DMS 273 (cell line): ENCODE measurements at regions not wholly inside any gene's neighbourhood (a gene's known extent, or its start where the extent isn't known, plus 50 kb on each side); places are given as distances from the start of the nearest gene placed in this dataset.

Experiments used
- DNase-seq: peaks from one replicate; lab custom pipeline; 2025; ENCODE audit not compliant: unreplicated experiment; lab: John Stamatoyannopoulos, UW

GRCh38 chr7:89401099-89401498, 605.6 kb upstream of the TEX47 start:
- no peak for DNase-seq

- DNase-seq: no peak
These were observed 606.2 kb upstream of the TEX47 start for GRCh38 chr7:89401690-89402089.

- DNase-seq: no peak
These were observed 656.4 kb upstream of the TEX47 start for GRCh38 chr7:89451911-89452310.

- DNase-seq: no peak
These were observed 661.0 kb upstream of the TEX47 start for GRCh38 chr7:89456556-89456955.

- no peak for DNase-seq
These were observed 662.6 kb upstream of the TEX47 start for GRCh38 chr7:89458114-89458513.

- no peak for DNase-seq
These were observed 678.9 kb upstream of the TEX47 start for GRCh38 chr7:89474456-89474855.

GRCh38 chr7:89477991-89478390, 676.3 kb upstream of the STEAP1 start:
- DNase-seq: no peak

- DNase-seq: no peak
These were observed 658.6 kb upstream of the STEAP1 start for GRCh38 chr7:89495704-89496103.

- no peak for DNase-seq
These were observed 654.2 kb upstream of the STEAP1 start for GRCh38 chr7:89500084-89500483.

- no peak for DNase-seq
These were observed 651.0 kb upstream of the STEAP1 start for GRCh38 chr7:89503281-89503680.

GRCh38 chr7:89507034-89507433, 647.2 kb upstream of the STEAP1 start:
- DNase-seq: no peak

- DNase-seq: no peak
These were observed 642.4 kb upstream of the STEAP1 start for GRCh38 chr7:89511900-89512299.

- DNase-seq: no peak
These were observed 639.3 kb upstream of the STEAP1 start for GRCh38 chr7:89514970-89515369.

GRCh38 chr7:89517815-89518214, 636.5 kb upstream of the STEAP1 start:
- DNase-seq: no peak

GRCh38 chr7:89549768-89550167, 604.5 kb upstream of the STEAP1 start:
- no peak for DNase-seq

- no peak for DNase-seq
These were observed 600.1 kb upstream of the STEAP1 start for GRCh38 chr7:89554209-89554608.

- DNase-seq: no peak
These were observed 594.7 kb upstream of the STEAP1 start for GRCh38 chr7:89559596-89559995.

- DNase-seq: no peak
These were observed 590.7 kb upstream of the STEAP1 start for GRCh38 chr7:89563597-89563996.

- DNase-seq: no peak
These were observed 569.4 kb upstream of the STEAP1 start for GRCh38 chr7:89584896-89585295.

- no peak for DNase-seq
These were observed 561.1 kb upstream of the STEAP1 start for GRCh38 chr7:89593125-89593524.

- no peak for DNase-seq
These were observed 551.3 kb upstream of the STEAP1 start for GRCh38 chr7:89602984-89603383.

GRCh38 chr7:89605362-89605761, 548.9 kb upstream of the STEAP1 start:
- no peak for DNase-seq

- no peak for DNase-seq
These were observed 547.8 kb upstream of the STEAP1 start for GRCh38 chr7:89606511-89606910.

GRCh38 chr7:89607792-89608191, 546.5 kb upstream of the STEAP1 start:
- DNase-seq: no peak
